ENCODE measurements at regions not wholly inside any gene's neighbourhood (a gene's known extent, or its start where the extent isn't known, plus 50 kb on each side); places are given as distances from the start of the nearest gene placed in this dataset.

DNA sequence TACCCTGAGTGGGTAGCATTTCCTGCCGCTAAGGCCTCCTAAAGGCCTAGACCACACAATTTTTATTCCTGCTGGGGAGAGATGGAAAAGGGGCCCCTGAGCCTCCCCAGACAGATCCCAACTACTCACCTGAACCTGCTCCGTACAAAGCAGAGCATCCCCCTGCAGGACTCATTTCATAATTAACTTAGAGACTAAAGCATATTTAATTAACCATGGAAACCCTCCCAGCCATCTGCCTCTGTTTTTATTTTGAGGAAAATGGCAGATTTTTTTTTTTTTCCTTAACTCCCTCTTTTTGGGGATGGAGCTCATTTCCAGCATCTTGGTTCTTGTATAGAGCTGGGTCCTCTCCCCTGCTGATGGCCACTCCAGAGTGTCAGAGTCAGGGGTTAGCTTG lies 96.5 kb upstream of the CRHR1 start:
- Histone ChIP-seq H3K27me3 (peaks cover 6 to 20% (median 9%) of the 10 kb centered on the region in 3 donors), H3K4me3 (no peak overlapping the region), H3K9me3 (no peaks in the 10 kb centered on the region), H3K27ac (no peak overlapping the region), H3K4me1 (no peaks in the 10 kb centered on the region), H3K36me3 (no peaks in the 10 kb centered on the region)
- in situ Hi-C loops (cut with MboI; ENCODE audit: low sequenced_read_pairs in 4 of 4) = no loop called here
- ATAC-seq (no peak), DNase-seq (no peak)
- no peak for TF ChIP-seq POLR2A (IDR thresholded peaks at IDR 0.05)
- TF ChIP-seq, protein P1, sequence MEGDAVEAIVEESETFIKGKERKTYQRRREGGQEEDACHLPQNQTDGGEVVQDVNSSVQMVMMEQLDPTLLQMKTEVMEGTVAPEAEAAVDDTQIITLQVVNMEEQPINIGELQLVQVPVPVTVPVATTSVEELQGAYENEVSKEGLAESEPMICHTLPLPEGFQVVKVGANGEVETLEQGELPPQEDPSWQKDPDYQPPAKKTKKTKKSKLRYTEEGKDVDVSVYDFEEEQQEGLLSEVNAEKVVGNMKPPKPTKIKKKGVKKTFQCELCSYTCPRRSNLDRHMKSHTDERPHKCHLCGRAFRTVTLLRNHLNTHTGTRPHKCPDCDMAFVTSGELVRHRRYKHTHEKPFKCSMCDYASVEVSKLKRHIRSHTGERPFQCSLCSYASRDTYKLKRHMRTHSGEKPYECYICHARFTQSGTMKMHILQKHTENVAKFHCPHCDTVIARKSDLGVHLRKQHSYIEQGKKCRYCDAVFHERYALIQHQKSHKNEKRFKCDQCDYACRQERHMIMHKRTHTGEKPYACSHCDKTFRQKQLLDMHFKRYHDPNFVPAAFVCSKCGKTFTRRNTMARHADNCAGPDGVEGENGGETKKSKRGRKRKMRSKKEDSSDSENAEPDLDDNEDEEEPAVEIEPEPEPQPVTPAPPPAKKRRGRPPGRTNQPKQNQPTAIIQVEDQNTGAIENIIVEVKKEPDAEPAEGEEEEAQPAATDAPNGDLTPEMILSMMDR (IDR thresholded peaks at IDR 0.05 in 4 of 5, conservative IDR thresholded peaks at IDR 0.05 in 1 of 5) = no peak
- intact Hi-C loops (cut with DNase I; ENCODE audit: low total_unique reads) = no loop called here

DNA sequence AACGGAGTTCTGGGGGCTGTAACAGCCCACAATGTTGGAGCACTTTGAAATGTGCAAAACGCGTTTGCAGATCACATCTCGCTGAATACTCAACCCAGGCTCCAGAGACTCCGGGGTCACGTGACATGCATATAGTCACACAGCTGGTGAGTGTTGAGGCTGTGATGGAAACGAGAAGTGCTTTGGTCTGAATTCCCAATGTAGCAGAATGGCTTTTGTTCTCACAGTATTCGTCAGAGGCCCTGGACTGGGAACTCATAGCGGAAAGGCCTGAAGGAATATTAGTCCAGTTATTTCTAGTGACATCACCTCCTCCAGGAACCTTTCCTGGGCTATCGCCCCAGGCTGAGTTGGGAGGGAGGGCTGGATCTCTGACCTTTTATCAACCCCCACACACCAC lies 95.8 kb upstream of the CRHR1 start:
- in situ Hi-C loops (cut with MboI; ENCODE audit: low sequenced_read_pairs in 4 of 4) (no loop called here), intact Hi-C loops (cut with DNase I; ENCODE audit: low total_unique reads) (no loop called here)
- Histone ChIP-seq H3K27me3 (peaks cover 6 to 20% (median 9%) of the 10 kb centered on the region in 3 donors), H3K27ac (no peak overlapping the region), H3K4me1 (no peaks in the 10 kb centered on the region), H3K4me3 (no peak overlapping the region), H3K36me3 (no peaks in the 10 kb centered on the region), H3K9me3 (no peaks in the 10 kb centered on the region)
- DNase-seq = no peak
- no peak for TF ChIP-seq POLR2A (IDR thresholded peaks at IDR 0.05)
- TF ChIP-seq, protein P1 (IDR thresholded peaks at IDR 0.05 in 4 of 5, conservative IDR thresholded peaks at IDR 0.05 in 1 of 5) = no peak
- no peak for ATAC-seq

DNA sequence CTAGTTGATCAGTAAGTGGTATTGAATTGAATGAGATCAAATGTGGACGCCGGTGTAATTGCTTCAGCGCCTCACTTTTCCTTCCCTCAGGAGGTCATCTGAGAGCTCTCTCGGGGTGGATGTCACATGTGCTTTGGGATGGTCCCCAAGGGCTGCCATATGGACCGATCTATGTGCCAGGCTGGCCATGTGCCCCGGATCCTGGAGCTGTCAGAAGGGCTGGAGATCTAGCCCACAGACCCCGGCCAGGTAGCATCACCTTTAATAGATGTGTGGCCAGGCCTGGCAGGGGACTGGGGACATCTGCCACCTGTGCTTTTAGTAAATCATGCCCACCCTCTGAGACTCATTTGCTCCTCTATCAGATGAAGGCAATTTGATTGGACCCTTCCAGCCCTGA lies 95.3 kb upstream of the CRHR1 start:
- no peak for DNase-seq
- no peaks in the 10 kb centered on the region for H3K4me1 ChIP-seq
- H3K4me3 ChIP-seq = no peak overlapping the region
- in situ Hi-C loops (cut with MboI; ENCODE audit: low sequenced_read_pairs in 4 of 4) = no loop called here
- H3K27me3 ChIP-seq = peaks cover 6 to 20% (median 9%) of the 10 kb centered on the region in 3 donors
- no peak for ATAC-seq
- no peaks in the 10 kb centered on the region for H3K36me3 ChIP-seq
- no peak for TF ChIP-seq POLR2A (IDR thresholded peaks at IDR 0.05)
- TF ChIP-seq, protein P1 (IDR thresholded peaks at IDR 0.05 in 4 of 5, conservative IDR thresholded peaks at IDR 0.05 in 1 of 5) = no peak
- no peak overlapping the region for H3K27ac ChIP-seq
- no peaks in the 10 kb centered on the region for H3K9me3 ChIP-seq
- intact Hi-C loops (cut with DNase I; ENCODE audit: low total_unique reads) = no loop called here

DNA sequence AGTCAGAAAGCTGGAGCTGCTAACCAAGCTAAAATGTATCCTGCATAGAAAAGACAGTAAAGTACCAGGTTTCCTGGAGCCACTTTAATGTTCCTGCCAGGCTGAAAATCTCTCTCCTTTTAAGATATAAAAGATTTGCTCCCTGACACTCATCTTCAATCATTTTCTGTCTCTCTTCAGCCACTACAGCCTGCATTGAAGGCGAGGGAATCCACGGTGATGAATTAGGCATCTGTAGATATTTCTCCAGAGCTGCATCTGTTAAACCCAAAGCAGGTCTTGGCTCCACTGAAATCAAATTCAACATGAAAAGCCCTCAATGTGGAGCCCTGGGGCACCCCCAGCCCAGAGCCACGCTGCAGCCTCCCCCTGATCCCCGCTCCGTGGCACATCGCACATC lies 94.7 kb upstream of the CRHR1 start:
- Histone ChIP-seq H3K4me3 (no peak overlapping the region), H3K4me1 (no peaks in the 10 kb centered on the region), H3K27ac (no peak overlapping the region), H3K9me3 (no peaks in the 10 kb centered on the region), H3K36me3 (no peaks in the 10 kb centered on the region), H3K27me3 (peaks cover 6 to 20% (median 9%) of the 10 kb centered on the region in 3 donors)
- no peak for ATAC-seq
- TF ChIP-seq, protein P1 (IDR thresholded peaks at IDR 0.05 in 4 of 5, conservative IDR thresholded peaks at IDR 0.05 in 1 of 5) = no peak
- no peak for TF ChIP-seq POLR2A (IDR thresholded peaks at IDR 0.05)
- in situ Hi-C loops (cut with MboI; ENCODE audit: low sequenced_read_pairs in 4 of 4) (no loop called here), intact Hi-C loops (cut with DNase I; ENCODE audit: low total_unique reads) (no loop called here)
- DNase-seq = no peak

DNA sequence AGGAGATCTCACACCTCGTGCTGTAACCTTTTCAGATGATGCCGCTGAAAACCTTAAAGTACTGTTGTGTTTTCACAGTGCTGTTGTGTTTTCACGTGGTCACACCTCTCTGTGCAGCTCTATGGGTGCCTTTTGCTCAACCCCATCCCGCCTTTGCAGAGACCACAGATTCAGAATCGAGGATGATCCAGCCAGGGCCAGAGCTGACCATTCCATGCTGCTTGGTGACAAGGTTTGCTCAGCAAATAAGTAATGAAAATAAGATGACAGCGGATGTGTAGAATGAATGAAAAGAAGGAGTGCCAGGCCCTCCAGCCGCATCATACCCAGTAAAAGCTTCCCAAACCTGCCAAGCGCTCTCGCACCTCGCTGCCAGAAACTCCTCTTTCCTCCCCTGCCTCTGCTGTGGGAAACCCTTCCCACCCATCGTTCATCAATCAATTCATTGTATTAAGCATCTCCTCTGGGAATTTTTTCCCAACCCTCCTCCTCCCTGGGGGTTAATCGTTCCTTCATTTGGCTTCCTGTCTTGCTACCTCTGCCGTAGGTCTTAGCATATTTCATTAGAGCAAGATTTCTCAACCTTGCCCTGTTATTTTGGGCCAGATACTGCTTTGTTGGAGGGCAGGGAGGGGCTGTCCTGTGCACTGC lies 93.4 kb upstream of the CRHR1 start:
- ATAC-seq (no peak), DNase-seq (no peak)
- in situ Hi-C loops (cut with MboI; ENCODE audit: low sequenced_read_pairs in 4 of 4) = no loop called here
- intact Hi-C loops (cut with DNase I; ENCODE audit: low total_unique reads) = no loop called here
- no peak overlapping the region for H3K4me3 ChIP-seq
- no peaks in the 10 kb centered on the region for H3K9me3 ChIP-seq
- no peaks in the 10 kb centered on the region for H3K4me1 ChIP-seq
- no peak overlapping the region for H3K27ac ChIP-seq
- H3K36me3 ChIP-seq = no peaks in the 10 kb centered on the region
- peaks cover 6 to 20% (median 9%) of the 10 kb centered on the region in 3 donors for H3K27me3 ChIP-seq
- no peak for TF ChIP-seq POLR2A (IDR thresholded peaks at IDR 0.05)
- TF ChIP-seq, protein P1 (IDR thresholded peaks at IDR 0.05 in 4 of 5, conservative IDR thresholded peaks at IDR 0.05 in 1 of 5) = no peak
